Neural cell (in vitro differentiated cells): ENCODE measurements at regions not wholly inside any gene's neighbourhood (a gene's known extent, or its start where the extent isn't known, plus 50 kb on each side); places are given as distances from the start of the nearest gene placed in this dataset.

ENCODE experiments used
- CTCF ChIP-seq: fragments of 450-650 bp; IDR thresholded peaks from 2 replicates; pipeline ENCODE4 v1.5.1; 2014; ENCODE audit warnings: antibody characterized with exemption, mild to moderate bottlenecking, moderate library complexity; ENCODE audit not compliant: poor library complexity, severe bottlenecking
- EP300 ChIP-seq: fragments of 450-650 bp; conservative IDR thresholded peaks from 2 replicates; pipeline ENCODE4 v1.6.1; 2014; ENCODE audit warnings: antibody characterized with exemption, mild to moderate bottlenecking, moderate library complexity; ENCODE audit not compliant: poor library complexity, severe bottlenecking
- MXI1 ChIP-seq: fragments of 450-650 bp; conservative IDR thresholded peaks from 2 replicates; pipeline ENCODE4 v1.6.1; 2014; ENCODE audit warnings: antibody characterized with exemption, mild to moderate bottlenecking; ENCODE audit not compliant: poor library complexity, severe bottlenecking
- REST ChIP-seq: IDR thresholded peaks from 2 replicates; pipeline ENCODE4 v1.6.1; 2012; ENCODE audit warnings: borderline replicate concordance
- SMC3 ChIP-seq: fragments of 450-650 bp; conservative IDR thresholded peaks from 2 replicates; pipeline ENCODE4 v1.6.1; 2014; ENCODE audit warnings: antibody characterized with exemption, mild to moderate bottlenecking, moderate library complexity; ENCODE audit not compliant: poor library complexity

- TF ChIP-seq REST (no peak), CTCF (no peak), MXI1 (no peak), EP300 (no peak), SMC3 (no peak)
Observed at GRCh38 chr10:36761121-36761520, 364.3 kb upstream of the ANKRD30A start.
